ENCODE measurements at regions not wholly inside any gene's neighbourhood (a gene's known extent, or its start where the extent isn't known, plus 50 kb on each side); places are given as distances from the start of the nearest gene placed in this dataset.

DNA sequence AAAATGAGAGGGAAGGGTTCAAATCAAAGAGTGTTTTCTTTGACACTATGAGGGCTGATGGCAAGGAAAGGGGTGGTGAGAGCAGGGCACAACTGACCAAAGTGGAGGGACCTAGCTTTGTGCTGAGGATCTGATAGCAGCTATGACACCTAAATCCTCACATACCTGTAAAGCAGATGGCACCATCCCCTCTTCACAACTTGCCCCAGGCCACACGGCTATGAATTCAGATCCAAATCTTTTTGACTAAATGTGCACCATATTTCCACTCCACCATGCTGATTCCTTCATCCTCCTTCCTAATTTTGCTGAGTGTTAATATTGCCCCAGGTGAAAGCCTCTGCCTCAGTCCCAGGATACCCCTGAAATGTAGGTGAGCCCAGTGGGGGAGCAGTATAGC is 385.7 kb downstream of the PLPP3 start:
- H3K4me3 Mint-ChIP-seq: no peak overlapping the region
- DNase-seq: no peak
- H3K4me1 Mint-ChIP-seq (ENCODE audit: low read depth): peaks cover 7% of the 10 kb centered on the region; the same call in 1 of the 2 replicates
- TF ChIP-seq, protein P1, sequence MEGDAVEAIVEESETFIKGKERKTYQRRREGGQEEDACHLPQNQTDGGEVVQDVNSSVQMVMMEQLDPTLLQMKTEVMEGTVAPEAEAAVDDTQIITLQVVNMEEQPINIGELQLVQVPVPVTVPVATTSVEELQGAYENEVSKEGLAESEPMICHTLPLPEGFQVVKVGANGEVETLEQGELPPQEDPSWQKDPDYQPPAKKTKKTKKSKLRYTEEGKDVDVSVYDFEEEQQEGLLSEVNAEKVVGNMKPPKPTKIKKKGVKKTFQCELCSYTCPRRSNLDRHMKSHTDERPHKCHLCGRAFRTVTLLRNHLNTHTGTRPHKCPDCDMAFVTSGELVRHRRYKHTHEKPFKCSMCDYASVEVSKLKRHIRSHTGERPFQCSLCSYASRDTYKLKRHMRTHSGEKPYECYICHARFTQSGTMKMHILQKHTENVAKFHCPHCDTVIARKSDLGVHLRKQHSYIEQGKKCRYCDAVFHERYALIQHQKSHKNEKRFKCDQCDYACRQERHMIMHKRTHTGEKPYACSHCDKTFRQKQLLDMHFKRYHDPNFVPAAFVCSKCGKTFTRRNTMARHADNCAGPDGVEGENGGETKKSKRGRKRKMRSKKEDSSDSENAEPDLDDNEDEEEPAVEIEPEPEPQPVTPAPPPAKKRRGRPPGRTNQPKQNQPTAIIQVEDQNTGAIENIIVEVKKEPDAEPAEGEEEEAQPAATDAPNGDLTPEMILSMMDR (IDR thresholded peaks at IDR 0.05): no peak
- no peak overlapping the region for H3K27ac Mint-ChIP-seq
- H3K9me3 Mint-ChIP-seq: peaks cover 3% of the 10 kb centered on the region; the same call in 1 of the 2 replicates
- no peaks in the 10 kb centered on the region for H3K36me3 Mint-ChIP-seq (ENCODE audit: low read depth)
- H3K27me3 Mint-ChIP-seq (ENCODE audit: insufficient read depth): no peaks in the 10 kb centered on the region

DNA sequence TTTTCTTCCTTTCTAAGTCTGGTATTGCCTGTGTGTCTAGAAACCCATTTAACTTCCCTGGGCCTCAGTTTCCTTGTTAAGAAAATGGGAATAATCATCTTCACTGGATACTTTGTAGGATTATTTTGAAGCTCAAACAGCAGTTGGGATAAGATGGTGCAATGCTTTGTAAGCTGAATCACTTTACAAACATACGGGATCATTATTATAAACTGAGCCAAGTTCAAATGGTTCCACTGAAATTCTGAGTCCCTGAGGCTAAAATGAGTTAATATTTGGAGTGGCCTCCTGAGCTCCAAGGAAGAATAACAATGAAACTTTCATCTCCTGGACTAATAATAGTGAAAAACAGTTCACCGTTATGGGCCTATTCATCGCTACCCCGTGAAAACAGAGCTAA is 388.0 kb downstream of the PLPP3 start:
- DNase-seq: no peak
- Mint-ChIP-seq H3K4me3 (no peak overlapping the region; the same call in 1 of the 2 replicates), H3K36me3 (ENCODE audit: low read depth) (no peaks in the 10 kb centered on the region), H3K9me3 (peaks cover 3% of the 10 kb centered on the region; the same call in 1 of the 2 replicates), H3K27me3 (ENCODE audit: insufficient read depth) (no peaks in the 10 kb centered on the region), H3K4me1 (ENCODE audit: low read depth) (peaks cover 7% of the 10 kb centered on the region; the same call in 1 of the 2 replicates), H3K27ac (no peak overlapping the region)
- TF ChIP-seq, protein P1 (IDR thresholded peaks at IDR 0.05): no peak

- H3K27ac Mint-ChIP-seq: no peak overlapping the region
- H3K4me1 Mint-ChIP-seq (ENCODE audit: low read depth): peaks cover 7% of the 10 kb centered on the region; the same call in 1 of the 2 replicates
- no peaks in the 10 kb centered on the region for H3K36me3 Mint-ChIP-seq (ENCODE audit: low read depth)
- peak; percentile 15 for DNase-seq
- TF ChIP-seq, protein P1 (IDR thresholded peaks at IDR 0.05): no peak
- peaks cover 3% of the 10 kb centered on the region; the same call in 1 of the 2 replicates for H3K9me3 Mint-ChIP-seq
- H3K4me3 Mint-ChIP-seq: no peak overlapping the region; the same call in 1 of the 2 replicates
- no peaks in the 10 kb centered on the region for H3K27me3 Mint-ChIP-seq (ENCODE audit: insufficient read depth)
Measured at GRCh38 chr1:56190806-56191365, 388.5 kb downstream of the PLPP3 start.

DNA sequence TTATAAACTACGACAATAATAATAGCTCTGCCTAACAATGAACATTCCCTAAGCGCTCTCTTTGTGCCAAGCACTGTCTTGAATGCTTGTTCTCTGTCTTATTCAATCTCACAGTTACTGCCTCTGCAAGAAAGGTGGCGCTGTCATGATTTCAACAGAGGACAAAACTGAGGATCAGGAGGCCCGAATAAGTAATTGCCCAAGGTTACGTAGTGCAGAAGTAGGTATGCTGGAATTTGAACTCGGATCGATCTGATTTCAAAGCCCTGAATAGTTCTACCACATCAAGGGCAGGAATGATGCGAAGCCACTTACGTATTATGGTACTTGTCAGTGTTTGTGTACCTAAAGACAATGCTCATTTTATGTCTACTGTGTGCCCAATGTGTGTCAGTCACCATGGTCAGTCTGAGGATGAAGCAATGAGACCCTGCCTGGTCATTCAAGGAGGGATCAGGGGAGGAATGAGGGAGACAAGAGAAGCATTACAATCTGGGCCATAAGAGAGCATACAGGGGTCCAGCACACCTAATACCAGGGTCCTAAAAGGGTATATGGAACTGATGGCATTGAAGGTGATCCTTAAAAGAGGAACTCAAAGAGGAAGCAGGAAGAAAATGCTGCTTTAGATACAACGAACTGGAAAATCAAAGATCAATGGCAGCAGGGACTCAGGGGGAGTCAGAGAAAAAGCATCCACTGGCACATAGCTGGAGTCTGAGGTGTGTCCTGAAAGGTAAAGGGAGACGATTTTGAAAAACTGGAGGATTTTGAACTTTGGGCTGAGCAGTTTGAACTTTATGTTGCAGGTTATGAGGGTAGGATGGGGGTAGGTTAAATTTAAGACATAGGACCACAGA is 389.2 kb downstream of the PLPP3 start:
- H3K4me3 Mint-ChIP-seq: no peak overlapping the region
- no peak for DNase-seq
- TF ChIP-seq, protein P1 (IDR thresholded peaks at IDR 0.05): peak; percentile 42; the same call in 1 of the 2 replicates
- no peak overlapping the region for H3K27ac Mint-ChIP-seq
- peaks cover 3% of the 10 kb centered on the region; the same call in 1 of the 2 replicates for H3K9me3 Mint-ChIP-seq
- no peaks in the 10 kb centered on the region for H3K36me3 Mint-ChIP-seq (ENCODE audit: low read depth)
- peaks cover 7% of the 10 kb centered on the region; the same call in 1 of the 2 replicates for H3K4me1 Mint-ChIP-seq (ENCODE audit: low read depth)
- no peaks in the 10 kb centered on the region for H3K27me3 Mint-ChIP-seq (ENCODE audit: insufficient read depth)

- Mint-ChIP-seq H3K27ac (no peak overlapping the region), H3K4me1 (ENCODE audit: low read depth) (peaks cover 7% of the 10 kb centered on the region; the same call in 1 of the 2 replicates)
Measured at GRCh38 chr1:56189454-56189853, 389.9 kb downstream of the PLPP3 start.

More at GRCh38 chr1:56189454-56189853, 389.9 kb downstream of the PLPP3 start:
- no peaks in the 10 kb centered on the region for H3K27me3 Mint-ChIP-seq (ENCODE audit: insufficient read depth)
- peaks cover 3% of the 10 kb centered on the region; the same call in 1 of the 2 replicates for H3K9me3 Mint-ChIP-seq
- H3K36me3 Mint-ChIP-seq (ENCODE audit: low read depth): no peaks in the 10 kb centered on the region
- no peak for DNase-seq
- H3K4me3 Mint-ChIP-seq: no peak overlapping the region
- TF ChIP-seq, protein P1 (IDR thresholded peaks at IDR 0.05): no peak
